MM.1S (cell line): ENCODE measurements at regions not wholly inside any gene's neighbourhood (a gene's known extent, or its start where the extent isn't known, plus 50 kb on each side); places are given as distances from the start of the nearest gene placed in this dataset.
"Not testable (repeated sequence)": the region's sequence is repeated elsewhere in the genome, so short reads cannot be mapped to it uniquely, and the experiment has no call there.

Experiments
- DNase-seq: peaks from one replicate; pipeline ENCODE4 v3.0.0-alpha.2; 2015
- H2AFZ ChIP-seq: fragments of 300-600 bp; sonication (generic); 2 replicates; pipeline ENCODE4 v1.6.0; 2016; ENCODE audit warnings: antibody characterized with exemption, low read length
- H3F3A ChIP-seq: fragments of 300-600 bp; sonication (generic); 2 replicates; pipeline ENCODE4 v1.6.1; 2016; ENCODE audit warnings: mild to moderate bottlenecking, antibody characterized with exemption, low read length, moderate library complexity, mixed read lengths; ENCODE audit not compliant: insufficient read depth
- H3K27ac ChIP-seq: fragments of 300-600 bp; sonication (generic); 2 replicates; pipeline ENCODE4 v1.5.1; 2016; ENCODE audit warnings: mild to moderate bottlenecking, low read length
- H3K27me3 ChIP-seq: fragments of 300-600 bp; sonication (generic); replicated peaks from 2 replicates; pipeline ENCODE4 v1.6.0; 2016; ENCODE audit warnings: low read length; ENCODE audit not compliant: insufficient read depth
- H3K36me3 ChIP-seq: fragments of 300-600 bp; sonication (generic); replicated peaks from 2 replicates; pipeline ENCODE4 v1.6.1; 2016; ENCODE audit warnings: mild to moderate bottlenecking, low read length, mixed read lengths; ENCODE audit not compliant: insufficient read depth
- H3K4me1 ChIP-seq: fragments of 300-600 bp; sonication (generic); 2 replicates; pipeline ENCODE4 v1.6.1; 2016; ENCODE audit warnings: low read length, mixed read lengths
- H3K4me2 ChIP-seq: fragments of 300-600 bp; sonication (generic); 2 replicates; pipeline ENCODE4 v1.6.0; 2016; ENCODE audit warnings: low read depth, low read length
- H3K4me3 ChIP-seq: fragments of 300-600 bp; sonication (generic); 2 replicates; pipeline ENCODE4 v1.5.1; 2016; ENCODE audit warnings: low read length, mixed read lengths
- H3K79me2 ChIP-seq: fragments of 300-600 bp; sonication (generic); 2 replicates; pipeline ENCODE4 v1.6.1; 2016; ENCODE audit warnings: mixed run types, low read length, mixed read lengths
- H3K9ac ChIP-seq: fragments of 300-600 bp; sonication (generic); 2 replicates; pipeline ENCODE4 v1.6.1; 2016; ENCODE audit warnings: low read length, mixed read lengths
- H3K9me2 ChIP-seq: fragments of 300-600 bp; sonication (generic); replicated peaks from 2 replicates; pipeline ENCODE4 v1.6.1; 2016; ENCODE audit warnings: mild to moderate bottlenecking, low read length, mixed read lengths; ENCODE audit not compliant: insufficient read depth
- H3K9me3 ChIP-seq: fragments of 300-600 bp; sonication (generic); replicated peaks from 2 replicates; pipeline ENCODE4 v1.6.1; 2016; ENCODE audit warnings: mild to moderate bottlenecking, low read length, mixed read lengths; ENCODE audit not compliant: insufficient read depth
- H4K20me1 ChIP-seq: fragments of 300-600 bp; sonication (generic); 2 replicates; pipeline ENCODE4 v1.6.1; 2016; ENCODE audit warnings: mild to moderate bottlenecking, low read length, moderate library complexity, mixed read lengths; ENCODE audit not compliant: insufficient read depth
- CTCF ChIP-seq: fragments of 300-600 bp; sonication (generic); IDR thresholded peaks from 2 replicates; pipeline ENCODE4 v1.5.1; 2016; ENCODE audit warnings: antibody characterized with exemption, low read length, mixed read lengths
- EZH2 ChIP-seq: fragments of 300-600 bp; sonication (generic); optimal IDR thresholded peaks from 2 replicates; pipeline ENCODE3; 2017; ENCODE audit warnings: low read depth, mild to moderate bottlenecking, antibody characterized with exemption, low read length, mixed read lengths
- EZH2phosphoT487 ChIP-seq: fragments of 300-600 bp; sonication (generic); IDR thresholded peaks from 2 replicates; pipeline ENCODE4 v1.6.1; 2018; ENCODE audit warnings: antibody characterized with exemption, low read length

GRCh38 chr12:41645624-41646023, 457.5 kb downstream of the PDZRN4 start:
- Histone ChIP-seq H3K4me3 (no peak overlapping the region), H3K79me2 (no peaks in the 10 kb centered on the region), H3K9me2 (no peaks in the 10 kb centered on the region), H3K9me3 (no peaks in the 10 kb centered on the region), H3K27ac (no peak overlapping the region), H2AFZ (no peak overlapping the region), H4K20me1 (no peaks in the 10 kb centered on the region), H3K9ac (no peak overlapping the region), H3K36me3 (no peaks in the 10 kb centered on the region), H3K4me2 (no peak overlapping the region), H3K27me3 (no peaks in the 10 kb centered on the region), H3F3A (no peaks in the 10 kb centered on the region), H3K4me1 (no peaks in the 10 kb centered on the region)
- DNase-seq = no peak
- TF ChIP-seq EZH2 (no peak), CTCF (no peak), EZH2phosphoT487 (no peak)

- H3K27ac ChIP-seq, H3K4me3 ChIP-seq, H3F3A ChIP-seq, H3K4me1 ChIP-seq, H3K9ac ChIP-seq, H3K79me2 ChIP-seq, H3K4me2 ChIP-seq, DNase-seq, H3K36me3 ChIP-seq, H3K9me2 ChIP-seq, H3K27me3 ChIP-seq, H2AFZ ChIP-seq, H4K20me1 ChIP-seq, H3K9me3 ChIP-seq: not testable (repeated sequence)
These were observed 454.7 kb downstream of the PDZRN4 start for GRCh38 chr12:41642808-41643207.

DNA sequence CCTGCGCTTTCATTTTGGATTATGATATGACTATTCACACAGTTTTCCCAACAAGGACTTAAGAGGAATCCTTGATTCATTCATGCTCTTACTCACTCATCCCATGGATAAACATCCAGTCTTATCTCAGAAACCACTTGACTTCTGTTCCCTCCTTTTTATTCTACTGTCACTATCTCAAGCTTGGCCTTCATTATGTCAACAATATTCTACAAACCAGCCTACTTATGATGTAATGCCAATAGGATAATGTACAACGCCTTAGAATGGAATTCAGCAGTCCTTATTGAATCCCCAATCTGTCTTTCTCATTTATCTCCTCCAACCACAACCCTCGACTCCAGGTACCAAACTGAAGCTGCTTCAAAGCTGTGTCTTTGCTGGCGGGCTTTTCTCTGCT, 448.5 kb downstream of the PDZRN4 start:
- H3K36me3 ChIP-seq = no peaks in the 10 kb centered on the region
- H3K4me3 ChIP-seq = no peak overlapping the region
- no peak overlapping the region for H2AFZ ChIP-seq
- DNase-seq = no peak
- H3K27me3 ChIP-seq = no peaks in the 10 kb centered on the region
- H3K4me1 ChIP-seq = no peaks in the 10 kb centered on the region
- H3K79me2 ChIP-seq = no peaks in the 10 kb centered on the region
- H4K20me1 ChIP-seq = no peaks in the 10 kb centered on the region
- H3K9me2 ChIP-seq = no peaks in the 10 kb centered on the region
- H3K27ac ChIP-seq = no peak overlapping the region
- H3F3A ChIP-seq = no peaks in the 10 kb centered on the region
- H3K4me2 ChIP-seq = no peak overlapping the region
- H3K9ac ChIP-seq = no peak overlapping the region
- H3K9me3 ChIP-seq = no peaks in the 10 kb centered on the region
- no peak for TF ChIP-seq CTCF
- TF ChIP-seq EZH2phosphoT487 = no peak
- no peak for TF ChIP-seq EZH2

DNA sequence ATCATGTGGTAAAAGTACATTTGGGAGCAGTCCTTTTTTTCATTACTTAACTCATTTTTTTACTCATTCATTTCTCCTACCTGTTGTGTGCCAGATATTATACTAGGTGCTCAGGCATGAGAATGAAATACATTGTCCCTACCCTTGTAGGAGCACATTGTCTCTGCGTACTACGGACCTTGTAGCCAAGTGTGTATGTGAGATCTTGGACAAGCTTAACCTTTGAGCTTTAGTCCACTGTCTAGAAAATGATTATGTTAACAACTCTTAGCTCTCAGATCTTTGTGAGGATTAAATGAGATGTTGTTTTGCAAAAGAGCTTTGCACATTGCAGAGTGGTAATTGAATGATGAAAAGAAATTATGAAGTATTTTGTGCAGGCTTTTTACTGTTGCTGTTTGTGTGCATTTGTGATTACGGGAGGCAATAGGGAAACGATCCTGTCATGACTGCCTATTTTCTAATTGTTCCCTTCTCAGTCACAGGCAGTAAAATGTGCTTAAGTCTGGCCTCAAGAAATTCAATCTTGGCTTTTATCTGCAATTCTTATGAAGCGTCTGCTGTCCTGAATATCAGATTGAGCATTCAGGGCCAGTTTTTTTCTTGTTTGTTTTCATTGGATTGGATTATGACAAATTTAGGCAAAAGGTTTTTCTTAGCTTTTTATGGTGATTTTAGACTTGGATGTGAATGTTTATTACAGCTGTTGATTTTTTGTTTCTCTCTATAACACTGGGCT, 447.7 kb downstream of the PDZRN4 start:
- Histone ChIP-seq H3K4me2 (no peak overlapping the region), H3K9me3 (no peaks in the 10 kb centered on the region), H3K4me1 (no peaks in the 10 kb centered on the region), H2AFZ (no peak overlapping the region), H3K4me3 (no peak overlapping the region), H3K79me2 (no peaks in the 10 kb centered on the region), H3F3A (no peaks in the 10 kb centered on the region), H3K9ac (no peak overlapping the region), H3K36me3 (no peaks in the 10 kb centered on the region), H4K20me1 (no peaks in the 10 kb centered on the region), H3K27me3 (no peaks in the 10 kb centered on the region), H3K9me2 (no peaks in the 10 kb centered on the region), H3K27ac (no peak overlapping the region)
- no peak for DNase-seq
- TF ChIP-seq CTCF = no peak
- TF ChIP-seq EZH2phosphoT487 = no peak
- no peak for TF ChIP-seq EZH2
